Tibial nerve (tissue), 4 donors: ENCODE measurements at regions not wholly inside any gene's neighbourhood (a gene's known extent, or its start where the extent isn't known, plus 50 kb on each side); places are given as distances from the start of the nearest gene placed in this dataset.

Source experiments
- DNase-seq, 2 donors: peaks; one replicate each; pipeline ENCODE4 v3.0.0-alpha.2; 2019; ENCODE audit warnings: low spot score in 2 of 2
- H3K27ac ChIP-seq, 4 donors: fragments of 200-600 bp; sonication (generic) in 3 of 4; one replicate each; pipeline ENCODE4 v1.5.1; 2017 to 2019; ENCODE audit warnings: mild to moderate bottlenecking in 1 of 4
- H3K27me3 ChIP-seq, 2 donors: fragments of 200-600 bp; sonication (generic) in 1 of 2; one replicate each; pipeline versions ENCODE4 v1.5.1 to v1.6.0; 2017 to 2019
- H3K36me3 ChIP-seq, 3 donors: fragments of 200-600 bp; sonication (generic); one replicate each; pipeline ENCODE4 v1.5.1; 2018 to 2019
- H3K4me1 ChIP-seq, 4 donors: fragments of 200-600 bp; sonication (generic) in 3 of 4; one replicate each; pipeline ENCODE4 v1.5.1; 2017 to 2019
- H3K4me3 ChIP-seq, 4 donors: fragments of 200-600 bp; sonication (generic) in 3 of 4; one replicate each; pipeline ENCODE4 v1.5.1; 2017 to 2019; ENCODE audit warnings: mild to moderate bottlenecking in 1 of 4, moderate library complexity in 1 of 4
- H3K9me3 ChIP-seq, 4 donors: fragments of 200-600 bp; sonication (generic) in 3 of 4; one replicate each; pipeline ENCODE4 v1.5.1; 2017 to 2019
- CTCF ChIP-seq, 5 experiments: fragments of 200-600 bp in 3 of 5; fragments of 450-650 bp in 2 of 5; sonication (generic) in 3 of 5; IDR thresholded peaks; one replicate each; pipeline ENCODE4 v1.5.1; 2016 to 2019; ENCODE audit warnings: antibody characterized with exemption in 5 of 5, mild to moderate bottlenecking in 3 of 5, moderate library complexity in 2 of 5
- EP300 ChIP-seq, 2 donors: sonication (generic); formaldehyde crosslinking; IDR thresholded peaks; one replicate each; pipeline ENCODE4 v1.6.1; 2017; ENCODE audit warnings: antibody characterized with exemption in 2 of 2, mild to moderate bottlenecking in 1 of 2
- POLR2A ChIP-seq, 2 donors: fragments of 450-650 bp; IDR thresholded peaks; one replicate each; pipeline ENCODE4 v1.6.1; 2017; ENCODE audit warnings: antibody characterized with exemption in 2 of 2, mild to moderate bottlenecking in 2 of 2, moderate library complexity in 2 of 2
- WGBS, 2 donors: methylation state at CpG; one replicate each; pipeline ENCODE4 v1.1.5; 2018; 5-methylcytosine and 5-hydroxymethylcytosine counted together

DNA sequence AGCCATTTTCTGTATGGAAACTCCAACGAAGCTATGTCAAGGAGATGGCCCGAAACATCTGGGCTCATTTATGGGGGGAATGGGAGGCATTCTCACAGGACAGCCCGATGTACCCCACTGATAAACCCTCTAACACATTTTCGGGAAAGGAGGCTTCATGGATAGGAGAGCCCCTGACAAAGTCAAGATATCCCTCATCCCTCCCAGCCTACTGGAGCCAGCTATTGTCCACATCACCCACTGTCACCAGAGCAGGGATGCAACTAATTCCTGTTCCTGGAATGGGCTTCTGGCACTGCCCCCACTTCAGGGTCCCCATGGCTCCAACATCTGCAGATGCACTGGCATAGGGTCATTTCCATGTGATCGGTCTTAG lies 98.2 kb upstream of the BMPER start:
- 72 to 78% methylated on average over 5 of the region's 5 CpGs for WGBS, 2 donors
- TF ChIP-seq EP300 (IDR thresholded peaks at IDR 0.05), result no peak
- TF ChIP-seq CTCF (IDR thresholded peaks at IDR 0.05), result no peak
- TF ChIP-seq POLR2A (IDR thresholded peaks at IDR 0.05), result no peak
- DNase-seq, result no peak
- H3K27ac ChIP-seq, result peak overlapping the region in 1 of 4 donors; percentile 32
- peaks cover 0 to 46% (median 10%) of the 10 kb centered on the region in 4 donors for H3K4me1 ChIP-seq
- H3K27me3 ChIP-seq, result no peaks in the 10 kb centered on the region
- no peaks in the 10 kb centered on the region for H3K9me3 ChIP-seq
- H3K36me3 ChIP-seq, result no peaks in the 10 kb centered on the region
- H3K4me3 ChIP-seq, result no peak overlapping the region

DNA sequence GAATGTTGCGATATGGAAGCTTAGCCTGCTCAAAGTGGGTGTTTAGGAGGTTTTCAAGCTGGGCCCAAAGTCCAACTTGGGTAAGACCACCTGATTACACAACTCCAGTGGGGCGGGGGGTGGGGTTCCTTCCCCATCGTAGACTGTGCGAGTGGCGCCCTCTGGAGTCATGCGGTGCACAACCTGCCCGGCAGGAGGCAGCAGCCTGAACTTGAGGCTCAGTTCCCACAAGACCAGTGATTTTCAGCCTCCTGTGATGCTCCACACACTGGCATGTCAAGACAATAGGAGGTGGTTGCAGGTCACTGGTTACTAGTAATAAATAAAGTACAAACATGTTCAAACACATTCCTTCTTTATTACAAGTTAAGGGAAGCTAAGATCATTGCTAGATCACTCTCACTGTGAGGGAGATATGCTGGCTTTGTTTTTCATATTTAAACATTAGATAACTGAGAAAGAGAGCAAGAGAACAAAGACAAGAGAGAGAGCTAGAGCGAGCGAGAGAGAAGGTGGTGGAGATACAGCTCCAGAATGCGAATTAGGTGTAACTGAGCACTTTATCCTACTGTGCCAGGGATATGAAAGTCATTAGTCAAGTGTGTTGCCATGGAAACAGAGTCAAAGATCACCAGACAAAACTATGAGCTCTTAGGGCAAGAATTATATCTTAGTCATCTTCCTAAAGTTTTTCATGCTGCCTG lies 97.4 kb upstream of the BMPER start:
- H3K36me3 ChIP-seq, result no peaks in the 10 kb centered on the region
- WGBS, 2 donors, result 57 to 64% methylated on average over 10 of the region's 10 CpGs
- peaks cover 0 to 46% (median 10%) of the 10 kb centered on the region in 4 donors for H3K4me1 ChIP-seq
- H3K4me3 ChIP-seq, result no peak overlapping the region
- TF ChIP-seq EP300 (IDR thresholded peaks at IDR 0.05) (no peak), CTCF (IDR thresholded peaks at IDR 0.05) (no peak), POLR2A (IDR thresholded peaks at IDR 0.05) (no peak)
- DNase-seq, result no peak
- no peaks in the 10 kb centered on the region for H3K9me3 ChIP-seq
- no peaks in the 10 kb centered on the region for H3K27me3 ChIP-seq
- H3K27ac ChIP-seq, result peak overlapping the region in 2 of 4 donors; percentile 36 to 42

GRCh38 chr7:33809228-33809627 lies 96.1 kb upstream of the BMPER start:
- Histone ChIP-seq H3K9me3 (no peaks in the 10 kb centered on the region), H3K4me1 (peaks cover 0 to 57% (median 12%) of the 10 kb centered on the region in 4 donors), H3K36me3 (no peaks in the 10 kb centered on the region), H3K27me3 (no peaks in the 10 kb centered on the region), H3K4me3 (no peak overlapping the region), H3K27ac (no peak overlapping the region)
- DNase-seq, result no peak
- peak in 1 of 2 donors; percentile 44 for TF ChIP-seq EP300 (IDR thresholded peaks at IDR 0.05)
- no peak for TF ChIP-seq CTCF (IDR thresholded peaks at IDR 0.05)
- 38 to 45% methylated on average over 3 of the region's 3 CpGs for WGBS, 2 donors

DNA sequence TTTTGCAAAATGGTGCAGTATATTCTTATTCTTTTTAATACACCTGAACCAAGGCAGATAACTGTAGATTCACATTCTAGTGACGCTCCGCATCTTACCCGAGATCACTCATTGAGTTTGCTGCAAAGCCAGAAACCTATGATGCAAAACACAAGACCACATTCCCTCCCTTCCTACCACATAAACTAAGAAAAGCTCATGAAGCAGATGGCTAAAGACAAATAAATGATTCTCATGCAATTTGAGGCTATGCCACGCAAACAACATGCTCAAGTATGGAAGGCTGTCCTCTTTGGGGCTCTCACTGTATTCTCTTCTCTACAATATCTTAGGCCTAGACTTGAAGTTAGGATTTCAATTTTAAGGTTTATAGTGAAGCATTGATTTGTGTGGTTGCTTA lies 95.0 kb upstream of the BMPER start:
- no peaks in the 10 kb centered on the region for H3K27me3 ChIP-seq
- TF ChIP-seq CTCF (IDR thresholded peaks at IDR 0.05), result no peak
- no peak for TF ChIP-seq EP300 (IDR thresholded peaks at IDR 0.05)
- TF ChIP-seq POLR2A (IDR thresholded peaks at IDR 0.05), result no peak
- 94 to 95% methylated on average over 4 of the region's 4 CpGs for WGBS, 2 donors
- H3K9me3 ChIP-seq, result no peaks in the 10 kb centered on the region
- no peak for DNase-seq
- no peak overlapping the region for H3K4me3 ChIP-seq
- peaks cover 0 to 61% (median 13%) of the 10 kb centered on the region in 4 donors for H3K4me1 ChIP-seq
- no peaks in the 10 kb centered on the region for H3K36me3 ChIP-seq
- H3K27ac ChIP-seq, result no peak overlapping the region

DNA sequence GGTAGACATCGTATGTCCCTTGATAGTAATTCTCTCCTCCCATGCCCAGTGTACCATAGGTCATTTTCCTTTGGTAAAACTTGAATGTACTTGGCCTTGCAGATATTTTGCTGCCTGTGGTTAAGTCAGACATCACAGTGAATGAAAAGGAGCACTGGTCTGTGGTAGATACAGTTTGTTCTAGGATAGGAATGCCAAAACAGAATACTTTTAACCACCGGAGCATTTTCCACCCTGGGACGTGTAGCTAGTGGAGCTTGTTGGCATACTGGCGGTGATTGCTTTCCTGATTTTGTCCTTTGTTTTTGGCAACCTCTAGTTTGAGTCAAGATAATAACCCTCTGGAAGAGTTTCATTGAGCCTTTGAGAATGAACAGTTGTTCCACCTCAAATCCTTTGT lies 92.0 kb upstream of the BMPER start:
- Histone ChIP-seq H3K4me1 (peaks cover 0 to 41% (median 4%) of the 10 kb centered on the region in 4 donors), H3K36me3 (no peaks in the 10 kb centered on the region), H3K27me3 (no peaks in the 10 kb centered on the region), H3K27ac (peak overlapping the region in 2 of 4 donors; percentile 55 to 58), H3K9me3 (no peaks in the 10 kb centered on the region), H3K4me3 (no peak overlapping the region)
- TF ChIP-seq EP300 (IDR thresholded peaks at IDR 0.05) (peak in 1 of 2 donors; percentile 63), CTCF (IDR thresholded peaks at IDR 0.05) (no peak)
- whole genome bisulfite sequencing, 2 donors, result 68 to 74% methylated on average over 4 of the region's 4 CpGs
- no peak for DNase-seq
